IPS DF 4.7 (cell line): ENCODE measurements at regions not wholly inside any gene's neighbourhood (a gene's known extent, or its start where the extent isn't known, plus 50 kb on each side); places are given as distances from the start of the nearest gene placed in this dataset.

ENCODE experiments used
- DNase-seq: peaks from one replicate; pipeline ENCODE4 v3.0.0-alpha.2; 2013; ENCODE audit warnings: low spot score; ENCODE audit errors: extremely low read depth

GRCh38 chr2:146246736-146247523 is 1597.9 kb upstream of the ACVR2A start:
- DNase-seq: no peak

- no peak for DNase-seq
These were observed 1598.7 kb upstream of the ACVR2A start for GRCh38 chr2:146246002-146246735.

GRCh38 chr2:146244830-146245229 is 1600.0 kb upstream of the ACVR2A start:
- no peak for DNase-seq

- DNase-seq: no peak
These were observed 1600.7 kb upstream of the ACVR2A start for GRCh38 chr2:146244131-146244530.

GRCh38 chr2:146241023-146241422 is 1603.8 kb upstream of the ACVR2A start:
- no peak for DNase-seq

GRCh38 chr2:146240391-146240790 is 1604.4 kb upstream of the ACVR2A start:
- DNase-seq: no peak

GRCh38 chr2:146239392-146240135 is 1605.3 kb upstream of the ACVR2A start:
- DNase-seq: no peak

GRCh38 chr2:146238254-146238966 is 1606.4 kb upstream of the ACVR2A start:
- no peak for DNase-seq

- DNase-seq: no peak
These were observed 1609.7 kb upstream of the ACVR2A start for GRCh38 chr2:146235158-146235557.

- no peak for DNase-seq
These were observed 1615.2 kb upstream of the ACVR2A start for GRCh38 chr2:146229508-146230155.

- DNase-seq: no peak
These were observed 1616.3 kb upstream of the ACVR2A start for GRCh38 chr2:146228466-146229058.

GRCh38 chr2:146228020-146228393 is 1616.8 kb upstream of the ACVR2A start:
- DNase-seq: no peak

GRCh38 chr2:146227152-146228019 is 1617.4 kb upstream of the ACVR2A start:
- no peak for DNase-seq

- no peak for DNase-seq
These were observed 1618.8 kb upstream of the ACVR2A start for GRCh38 chr2:146226077-146226476.

GRCh38 chr2:146221826-146222225 is 1623.0 kb upstream of the ACVR2A start:
- DNase-seq: no peak

- no peak for DNase-seq
These were observed 1623.9 kb upstream of the ACVR2A start for GRCh38 chr2:146220957-146221356.

- no peak for DNase-seq
These were observed 1630.4 kb upstream of the ACVR2A start for GRCh38 chr2:146214394-146214929.

GRCh38 chr2:146213674-146214073 is 1631.2 kb upstream of the ACVR2A start:
- no peak for DNase-seq

GRCh38 chr2:146212602-146213001 is 1632.2 kb upstream of the ACVR2A start:
- no peak for DNase-seq
